ENCODE measurements at regions not wholly inside any gene's neighbourhood (a gene's known extent, or its start where the extent isn't known, plus 50 kb on each side); places are given as distances from the start of the nearest gene placed in this dataset.

DNA sequence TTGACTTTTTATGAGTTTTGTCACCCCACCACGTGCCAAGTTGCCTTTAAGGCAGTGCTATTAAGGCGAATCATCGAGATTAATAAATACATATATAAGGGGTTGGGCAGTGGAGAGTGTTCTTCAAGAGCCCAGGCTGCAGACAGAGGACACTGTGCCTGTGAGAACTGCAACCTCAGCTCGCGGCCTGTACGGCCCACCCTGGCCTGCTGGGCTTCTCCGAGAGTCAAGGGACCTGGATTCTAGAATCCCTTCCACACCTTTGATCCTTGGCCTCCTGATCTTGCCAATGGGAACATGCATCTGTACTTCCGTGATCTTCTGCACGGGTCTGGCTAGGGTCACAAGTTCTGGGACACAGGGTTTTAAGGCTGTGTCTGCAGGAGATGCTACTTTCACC, 54.5 kb downstream of the IRX5 start:
- no peak overlapping the region for H3K4me3 ChIP-seq (ENCODE audit: control extremely low read depth in 1 of 5, extremely low read depth in 1 of 5, insufficient read depth in 1 of 5, low read depth in 2 of 5, low read length in 4 of 5)
- TF ChIP-seq, protein P1, sequence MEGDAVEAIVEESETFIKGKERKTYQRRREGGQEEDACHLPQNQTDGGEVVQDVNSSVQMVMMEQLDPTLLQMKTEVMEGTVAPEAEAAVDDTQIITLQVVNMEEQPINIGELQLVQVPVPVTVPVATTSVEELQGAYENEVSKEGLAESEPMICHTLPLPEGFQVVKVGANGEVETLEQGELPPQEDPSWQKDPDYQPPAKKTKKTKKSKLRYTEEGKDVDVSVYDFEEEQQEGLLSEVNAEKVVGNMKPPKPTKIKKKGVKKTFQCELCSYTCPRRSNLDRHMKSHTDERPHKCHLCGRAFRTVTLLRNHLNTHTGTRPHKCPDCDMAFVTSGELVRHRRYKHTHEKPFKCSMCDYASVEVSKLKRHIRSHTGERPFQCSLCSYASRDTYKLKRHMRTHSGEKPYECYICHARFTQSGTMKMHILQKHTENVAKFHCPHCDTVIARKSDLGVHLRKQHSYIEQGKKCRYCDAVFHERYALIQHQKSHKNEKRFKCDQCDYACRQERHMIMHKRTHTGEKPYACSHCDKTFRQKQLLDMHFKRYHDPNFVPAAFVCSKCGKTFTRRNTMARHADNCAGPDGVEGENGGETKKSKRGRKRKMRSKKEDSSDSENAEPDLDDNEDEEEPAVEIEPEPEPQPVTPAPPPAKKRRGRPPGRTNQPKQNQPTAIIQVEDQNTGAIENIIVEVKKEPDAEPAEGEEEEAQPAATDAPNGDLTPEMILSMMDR (IDR thresholded peaks at IDR 0.05), result no peak
- no peak for TF ChIP-seq EZH2 (IDR thresholded peaks at IDR 0.05; ENCODE audit: borderline replicate concordance, insufficient read depth, low read depth, low read length, poor library complexity, severe bottlenecking)
- Mint-ChIP-seq H3K9me3 (ENCODE audit: insufficient read depth) (no peaks in the 10 kb centered on the region), H3K4me1 (no peaks in the 10 kb centered on the region), H3K27ac (no peak overlapping the region), H3K4me3 (no peak overlapping the region), H3K27me3 (no peaks in the 10 kb centered on the region)
- no peaks in the 10 kb centered on the region for H3K79me2 ChIP-seq (ENCODE audit: control insufficient read depth, insufficient read depth, low read length)
- ATAC-seq (ENCODE audit: low read depth), result no peak
- H3K36me3 ChIP-seq (replicated peaks in 1 of 2; ENCODE audit: control extremely low read depth in 1 of 2, control insufficient read depth in 1 of 2, extremely low read depth in 1 of 2, insufficient read depth in 2 of 2, low read length in 1 of 2), result no peaks in the 10 kb centered on the region
- H3K9me3 ChIP-seq (ENCODE audit: control extremely low read depth in 1 of 3, control insufficient read depth in 2 of 3, insufficient read depth in 1 of 3, low read length in 2 of 3), result no peaks in the 10 kb centered on the region
- POLR2A ChIA-PET, result no interaction called here
- H3K27me3 ChIP-seq (replicated peaks in 1 of 4; ENCODE audit: control extremely low read depth in 1 of 4, control insufficient read depth in 3 of 4, insufficient read depth in 4 of 4, low read length in 3 of 4), result no peaks in the 10 kb centered on the region
- 95% methylated on average over 6 of the region's 9 CpGs for WGBS (ENCODE audit: insufficient coverage)
- CTCF ChIA-PET, result no interaction called here
- no peak overlapping the region for H3K4me2 ChIP-seq (replicated peaks; ENCODE audit: low read depth, low read length, poor library complexity, severe bottlenecking)
- no peaks in the 10 kb centered on the region for H4K20me1 ChIP-seq (ENCODE audit: control insufficient read depth, insufficient read depth, low read length, poor library complexity, severe bottlenecking)
- no peak for DNase-seq
- no peak overlapping the region for H2AFZ ChIP-seq (ENCODE audit: insufficient read depth, low read depth, low read length, poor library complexity, severe bottlenecking)
- H3K4me1 ChIP-seq (ENCODE audit: control insufficient read depth in 2 of 2, insufficient read depth in 2 of 2, low read length in 2 of 2), result no peaks in the 10 kb centered on the region
- no peak overlapping the region for H3K9ac ChIP-seq (ENCODE audit: low read length)
- intact Hi-C loops (cut with micrococcal nuclease), result no loop called here
- no peak overlapping the region for H3K27ac ChIP-seq (ENCODE audit: low read length in 2 of 2)

DNA sequence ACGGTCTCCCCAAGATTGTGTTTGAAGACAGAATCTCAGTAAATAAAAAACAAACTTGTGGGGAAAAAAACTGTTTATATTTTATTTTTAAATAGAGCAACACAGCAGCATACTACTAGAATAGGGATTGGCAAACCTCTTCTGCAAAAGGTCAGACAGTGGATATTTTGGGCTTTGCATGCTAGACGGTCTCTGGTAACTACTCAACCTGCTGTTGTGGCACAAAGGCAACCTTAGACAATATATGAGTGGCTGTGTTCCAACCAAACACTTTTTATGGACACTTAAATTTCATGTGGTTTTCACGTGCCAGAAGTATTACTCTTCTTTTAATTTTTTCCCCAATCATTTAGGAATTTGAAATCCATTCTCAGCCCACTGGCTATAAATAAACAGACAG, 55.0 kb downstream of the IRX5 start:
- Histone ChIP-seq H3K79me2 (ENCODE audit: control insufficient read depth, insufficient read depth, low read length) (no peaks in the 10 kb centered on the region), H3K4me2 (replicated peaks; ENCODE audit: low read depth, low read length, poor library complexity, severe bottlenecking) (no peak overlapping the region), H3K27me3 (replicated peaks in 1 of 4; ENCODE audit: control extremely low read depth in 1 of 4, control insufficient read depth in 3 of 4, insufficient read depth in 4 of 4, low read length in 3 of 4) (no peaks in the 10 kb centered on the region), H3K9ac (ENCODE audit: low read length) (no peak overlapping the region), H2AFZ (ENCODE audit: insufficient read depth, low read depth, low read length, poor library complexity, severe bottlenecking) (no peak overlapping the region), H3K4me3 (ENCODE audit: control extremely low read depth in 1 of 5, extremely low read depth in 1 of 5, insufficient read depth in 1 of 5, low read depth in 2 of 5, low read length in 4 of 5) (no peak overlapping the region), H3K9me3 (ENCODE audit: control extremely low read depth in 1 of 3, control insufficient read depth in 2 of 3, insufficient read depth in 1 of 3, low read length in 2 of 3) (no peaks in the 10 kb centered on the region), H3K36me3 (replicated peaks in 1 of 2; ENCODE audit: control extremely low read depth in 1 of 2, control insufficient read depth in 1 of 2, extremely low read depth in 1 of 2, insufficient read depth in 2 of 2, low read length in 1 of 2) (no peaks in the 10 kb centered on the region), H3K27ac (ENCODE audit: low read length in 2 of 2) (no peak overlapping the region), H4K20me1 (ENCODE audit: control insufficient read depth, insufficient read depth, low read length, poor library complexity, severe bottlenecking) (no peaks in the 10 kb centered on the region), H3K4me1 (ENCODE audit: control insufficient read depth in 2 of 2, insufficient read depth in 2 of 2, low read length in 2 of 2) (no peaks in the 10 kb centered on the region)
- ChIA-PET CTCF (no interaction called here), POLR2A (no interaction called here)
- no peaks in the 10 kb centered on the region for H3K4me1 Mint-ChIP-seq
- ATAC-seq (ENCODE audit: low read depth), result no peak
- DNase-seq, result no peak
- no peaks in the 10 kb centered on the region for H3K9me3 Mint-ChIP-seq (ENCODE audit: insufficient read depth)
- intact Hi-C loops (cut with micrococcal nuclease), result no loop called here
- TF ChIP-seq, protein P1 (IDR thresholded peaks at IDR 0.05), result no peak
- no peak for TF ChIP-seq EZH2 (IDR thresholded peaks at IDR 0.05; ENCODE audit: borderline replicate concordance, insufficient read depth, low read depth, low read length, poor library complexity, severe bottlenecking)
- no peak overlapping the region for H3K27ac Mint-ChIP-seq
- no peak overlapping the region for H3K4me3 Mint-ChIP-seq
- H3K27me3 Mint-ChIP-seq, result no peaks in the 10 kb centered on the region
- WGBS (ENCODE audit: insufficient coverage), result 51% methylated on average over 2 of the region's 3 CpGs
